ENCODE measurements at regions not wholly inside any gene's neighbourhood (a gene's known extent, or its start where the extent isn't known, plus 50 kb on each side); places are given as distances from the start of the nearest gene placed in this dataset.

DNA sequence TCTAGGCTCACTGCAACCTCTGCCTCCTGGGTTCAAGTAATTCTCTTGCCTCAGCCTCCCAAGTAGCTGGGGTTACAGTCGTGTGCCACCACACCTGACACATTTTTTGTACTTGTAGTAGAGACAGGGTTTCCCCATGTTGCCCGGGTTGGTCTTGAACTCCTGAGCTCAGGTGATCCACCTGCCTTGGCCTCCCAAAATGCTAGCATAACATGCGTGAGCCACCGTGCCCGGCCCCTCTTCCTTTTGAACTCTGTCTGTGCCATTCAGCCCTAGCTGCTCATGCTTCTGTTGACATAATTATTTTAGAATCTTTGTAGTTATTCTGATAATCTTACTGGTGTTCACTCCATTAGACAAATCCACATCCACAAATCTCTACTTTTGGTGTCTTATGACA, 1231.3 kb upstream of the ADGRL3 start:
- no peak overlapping the region for H3K4me3 ChIP-seq (ENCODE audit: low read depth, low read length)
- no peaks in the 10 kb centered on the region for H3K36me3 ChIP-seq (ENCODE audit: control insufficient read depth, insufficient read depth, low read length)
- TF ChIP-seq CTCF (IDR thresholded peaks at IDR 0.05; ENCODE audit: insufficient read depth, low read depth, low read length): no peak
- no peak for DNase-seq (ENCODE audit: low read depth)
- ChIA-PET CTCF (no interaction called here), POLR2A (no interaction called here)
- H3K27me3 ChIP-seq (ENCODE audit: control insufficient read depth, insufficient read depth, low read length): no peaks in the 10 kb centered on the region

- CTCF ChIA-PET: no interaction called here
- POLR2A ChIA-PET: no interaction called here
- H3K27me3 ChIP-seq (ENCODE audit: control insufficient read depth, insufficient read depth, low read length): no peaks in the 10 kb centered on the region
- no peak overlapping the region for H3K4me3 ChIP-seq (ENCODE audit: low read depth, low read length)
- TF ChIP-seq CTCF (IDR thresholded peaks at IDR 0.05; ENCODE audit: insufficient read depth, low read depth, low read length): no peak
- no peak for DNase-seq (ENCODE audit: low read depth)
- no peaks in the 10 kb centered on the region for H3K36me3 ChIP-seq (ENCODE audit: control insufficient read depth, insufficient read depth, low read length)
These were observed 1230.2 kb upstream of the ADGRL3 start for GRCh38 chr4:59969909-59970308.

DNA sequence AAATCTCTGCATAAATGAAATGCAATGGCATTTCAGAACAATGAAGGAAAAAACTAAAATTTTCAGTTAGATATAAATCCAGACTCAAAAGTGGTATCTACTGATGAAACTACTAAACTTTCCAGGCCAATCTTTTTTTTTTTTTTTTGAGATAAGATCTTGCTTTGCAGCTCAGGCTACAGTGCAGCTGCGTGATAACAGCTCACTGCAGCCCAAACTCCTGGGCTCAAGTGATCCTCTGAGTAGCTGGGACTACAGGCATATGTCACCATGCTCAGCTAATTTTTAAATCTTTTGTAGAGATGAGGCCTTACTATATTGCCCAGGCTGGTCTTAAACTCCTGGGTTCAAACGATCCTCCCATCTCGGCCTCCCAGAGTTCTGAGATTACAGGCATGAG, 1228.2 kb upstream of the ADGRL3 start:
- Histone ChIP-seq H3K36me3 (ENCODE audit: control insufficient read depth, insufficient read depth, low read length) (no peaks in the 10 kb centered on the region), H3K27me3 (ENCODE audit: control insufficient read depth, insufficient read depth, low read length) (no peaks in the 10 kb centered on the region), H3K4me3 (ENCODE audit: low read depth, low read length) (no peak overlapping the region)
- ChIA-PET POLR2A (no interaction called here), CTCF (no interaction called here)
- TF ChIP-seq CTCF (IDR thresholded peaks at IDR 0.05; ENCODE audit: insufficient read depth, low read depth, low read length): no peak
- DNase-seq (ENCODE audit: low read depth): no peak

DNA sequence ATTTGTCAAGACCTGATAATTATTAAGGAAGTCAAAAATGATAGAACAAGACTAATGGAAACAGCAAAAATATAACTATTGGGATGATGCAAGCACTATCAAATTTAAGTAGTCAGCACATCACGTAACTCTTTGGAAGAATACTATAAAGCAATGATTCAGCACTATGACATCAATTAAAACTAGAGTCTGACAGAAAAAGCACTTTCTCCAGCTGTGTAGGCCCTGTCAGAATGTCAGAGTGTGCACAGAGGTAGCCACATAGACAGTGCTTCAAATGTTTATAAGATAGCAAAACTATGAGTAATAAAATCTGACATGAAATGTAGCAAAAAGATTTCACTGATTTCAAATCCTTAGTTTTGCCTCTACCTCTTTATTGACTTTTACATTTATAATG, 1226.6 kb upstream of the ADGRL3 start:
- ChIA-PET POLR2A (no interaction called here), CTCF (no interaction called here)
- DNase-seq (ENCODE audit: low read depth): no peak
- Histone ChIP-seq H3K4me3 (ENCODE audit: low read depth, low read length) (no peak overlapping the region), H3K27me3 (ENCODE audit: control insufficient read depth, insufficient read depth, low read length) (no peaks in the 10 kb centered on the region), H3K36me3 (ENCODE audit: control insufficient read depth, insufficient read depth, low read length) (no peaks in the 10 kb centered on the region)
- no peak for TF ChIP-seq CTCF (IDR thresholded peaks at IDR 0.05; ENCODE audit: insufficient read depth, low read depth, low read length)

DNA sequence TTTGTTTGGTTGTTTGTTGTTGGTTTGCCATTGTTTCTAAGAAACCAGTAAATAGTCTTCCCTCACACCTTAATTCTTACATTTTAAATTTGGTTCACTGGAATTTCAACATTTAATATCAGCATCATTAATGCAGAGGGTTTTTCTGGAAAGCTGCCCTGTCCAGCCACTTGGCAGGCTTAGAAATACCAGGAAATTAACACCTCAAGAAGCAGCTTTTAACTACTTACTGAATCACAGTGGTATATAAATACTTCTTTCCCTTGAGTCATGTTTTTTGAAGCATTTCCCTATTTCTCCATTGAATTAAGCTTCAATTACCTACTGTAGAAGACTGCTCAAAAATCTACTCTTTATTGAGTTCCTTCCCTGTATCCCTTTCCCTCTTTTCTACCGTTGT, 1221.1 kb upstream of the ADGRL3 start:
- Histone ChIP-seq H3K27me3 (ENCODE audit: control insufficient read depth, insufficient read depth, low read length) (no peaks in the 10 kb centered on the region), H3K36me3 (ENCODE audit: control insufficient read depth, insufficient read depth, low read length) (no peaks in the 10 kb centered on the region), H3K4me3 (ENCODE audit: low read depth, low read length) (no peak overlapping the region)
- ChIA-PET POLR2A (no interaction called here), CTCF (no interaction called here)
- no peak for TF ChIP-seq CTCF (IDR thresholded peaks at IDR 0.05; ENCODE audit: insufficient read depth, low read depth, low read length)
- no peak for DNase-seq (ENCODE audit: low read depth)
